WTC11 (cell line): ENCODE measurements at regions not wholly inside any gene's neighbourhood (a gene's known extent, or its start where the extent isn't known, plus 50 kb on each side); places are given as distances from the start of the nearest gene placed in this dataset.

Experiments used
- ATAC-seq: fragments of 200-7000 bp; cut with Tn5 transposase; 2 replicates; pipeline ENCODE4 v1.10.0; 2021; ENCODE audit warnings: mild to moderate bottlenecking, moderate library complexity
- CTCF ChIA-PET: fragments of 300-600 bp; sonication (Branson Sonifier 250); formaldehyde crosslinking; loops from one replicate; lab custom pipeline; 2021; ENCODE audit warnings: antibody characterized with exemption; lab: Charles Lee
- POLR2A ChIA-PET: fragments of 350-600 bp; sonication (Branson Sonifier 250); formaldehyde crosslinking; loops from one replicate; lab custom pipeline; 2021; ENCODE audit warnings: antibody characterized with exemption; lab: Charles Lee
- DNase-seq: peaks from one replicate; pipeline ENCODE4 v3.0.0; 2021; ENCODE audit warnings: low spot score
- H3K27ac Mint-ChIP-seq: 2 replicates; pipeline ENCODE4 v1.8.0; 2021; ENCODE audit warnings: mixed read lengths
- H3K27me3 Mint-ChIP-seq: 2 replicates; pipeline ENCODE4 v1.8.0; 2021; ENCODE audit warnings: low read depth, mild to moderate bottlenecking, moderate library complexity, mixed read lengths
- H3K36me3 Mint-ChIP-seq: 2 replicates; pipeline ENCODE4 v1.8.0; 2021; ENCODE audit warnings: mixed read lengths
- H3K4me1 Mint-ChIP-seq: 2 replicates; pipeline ENCODE4 v1.8.0; 2022; ENCODE audit warnings: mixed read lengths
- H3K4me3 Mint-ChIP-seq: 2 replicates; pipeline ENCODE4 v1.8.0; 2021; ENCODE audit warnings: mild to moderate bottlenecking, moderate library complexity, mixed read lengths
- H3K9me3 Mint-ChIP-seq: 2 replicates; pipeline ENCODE4 v1.8.0; 2021; ENCODE audit warnings: mixed read lengths
- ARID4B ChIP-seq: sonication (generic); formaldehyde crosslinking; IDR thresholded peaks from 2 replicates; pipeline ENCODE4 v1.8.0; 2023; ENCODE audit warnings: missing genetic modification reagents, mild to moderate bottlenecking, borderline replicate concordance
- ATF2 ChIP-seq: sonication (generic); formaldehyde crosslinking; IDR thresholded peaks from 2 replicates; pipeline ENCODE4 v1.8.1; 2022; ENCODE audit warnings: low read depth, missing genetic modification reagents, borderline replicate concordance
- ATF6 ChIP-seq: sonication (generic); formaldehyde crosslinking; IDR thresholded peaks from 2 replicates; pipeline ENCODE4 v1.8.1; 2023; ENCODE audit warnings: mild to moderate bottlenecking, missing genetic modification reagents
- EMX1 ChIP-seq: fragments of 250-450 bp; sonication (Bioruptor Pico); IDR thresholded peaks from 2 replicates; pipeline ENCODE4 v1.8.0; 2021; ENCODE audit warnings: mild to moderate bottlenecking
- ESRRA ChIP-seq: sonication (generic); formaldehyde crosslinking; IDR thresholded peaks from 2 replicates; pipeline ENCODE4 v1.8.1; 2022; ENCODE audit warnings: mild to moderate bottlenecking, missing genetic modification reagents, borderline replicate concordance
- ETV6 ChIP-seq: sonication (generic); formaldehyde crosslinking; IDR thresholded peaks from 2 replicates; pipeline ENCODE4 v1.8.1; 2022; ENCODE audit warnings: mild to moderate bottlenecking, missing genetic modification reagents
- FOXJ3 ChIP-seq: sonication (generic); formaldehyde crosslinking; IDR thresholded peaks from 2 replicates; pipeline ENCODE4 v1.9.0; 2021; ENCODE audit warnings: missing genetic modification reagents, mild to moderate bottlenecking, borderline replicate concordance
- FOXP4 ChIP-seq: sonication (generic); formaldehyde crosslinking; IDR thresholded peaks from 2 replicates; pipeline ENCODE4 v1.8.0; 2022; ENCODE audit warnings: mild to moderate bottlenecking, missing genetic modification reagents
- HMGA2 ChIP-seq: fragments of 250-450 bp; sonication (Bioruptor Pico); IDR thresholded peaks from 2 replicates; pipeline ENCODE4 v1.4.0; 2021; ENCODE audit warnings: mild to moderate bottlenecking, moderate library complexity
- HMGXB4 ChIP-seq: sonication (generic); formaldehyde crosslinking; IDR thresholded peaks from 2 replicates; pipeline ENCODE4 v1.8.1; 2023; ENCODE audit warnings: mild to moderate bottlenecking, moderate library complexity, missing genetic modification reagents
- NR1H2 ChIP-seq: sonication (generic); formaldehyde crosslinking; IDR thresholded peaks from 2 replicates; pipeline ENCODE4 v1.9.0; 2021; ENCODE audit warnings: mild to moderate bottlenecking, moderate library complexity, missing genetic modification reagents
- RORB ChIP-seq: fragments of 250-450 bp; sonication (Bioruptor Pico); IDR thresholded peaks from 2 replicates; pipeline ENCODE4 v1.9.0; 2021; ENCODE audit warnings: mild to moderate bottlenecking
- ZNF263 ChIP-seq: sonication (generic); formaldehyde crosslinking; IDR thresholded peaks from 2 replicates; pipeline ENCODE4 v1.8.1; 2022; ENCODE audit warnings: low read depth, mild to moderate bottlenecking, moderate library complexity, missing genetic modification reagents
- ZNF396 ChIP-seq: fragments of 250-450 bp; sonication (Bioruptor Pico); IDR thresholded peaks from 2 replicates; pipeline ENCODE4 v1.8.0; 2021; ENCODE audit warnings: mild to moderate bottlenecking, moderate library complexity, borderline replicate concordance
- ZNF423 ChIP-seq: fragments of 250-450 bp; sonication (Bioruptor Pico); IDR thresholded peaks from 2 replicates; pipeline ENCODE4 v2.1.2; 2022; ENCODE audit warnings: mild to moderate bottlenecking, moderate library complexity

GRCh38 chr22:47610764-47611163 lies 848.3 kb downstream of the TBC1D22A start (continued):
- TF ChIP-seq ATF6 (CRISPR knock-in tag) (no peak), ATF2 (CRISPR knock-in tag) (no peak)

- ChIA-PET POLR2A (no interaction called here), CTCF (no interaction called here)
- Mint-ChIP-seq H3K4me1 (peaks cover 5% of the 10 kb centered on the region), H3K9me3 (peaks cover 9% of the 10 kb centered on the region), H3K27ac (no peak overlapping the region), H3K27me3 (0 out of 2 replicates have a peak, but pooled peaks cover 3% of the 10 kb centered on the region), H3K4me3 (no peak overlapping the region), H3K36me3 (no peaks in the 10 kb centered on the region)
- DNase-seq (no peak), ATAC-seq (no peak)
- TF ChIP-seq EMX1 (CRISPR knock-in tag): no peak
- TF ChIP-seq HMGA2: no peak
- no peak for TF ChIP-seq ZNF263 (CRISPR knock-in tag)
- TF ChIP-seq ETV6: no peak
- no peak for TF ChIP-seq ZNF396
- no peak for TF ChIP-seq ARID4B
- no peak for TF ChIP-seq HMGXB4 (CRISPR knock-in tag)
Measured at GRCh38 chr22:47610281-47610680, 847.8 kb downstream of the TBC1D22A start.

- ATAC-seq (no peak; the same call in 1 of the 2 replicates), DNase-seq (no peak)
- CTCF ChIA-PET: no interaction called here
- TF ChIP-seq FOXP4 (CRISPR knock-in tag): no peak
- no peak for TF ChIP-seq FOXJ3
- no peak for TF ChIP-seq RORB (CRISPR knock-in tag)
- TF ChIP-seq ARID4B: no peak
- TF ChIP-seq ESRRA: no peak
- no peak for TF ChIP-seq NR1H2 (CRISPR knock-in tag)
- TF ChIP-seq ZNF263 (CRISPR knock-in tag): no peak
- TF ChIP-seq ZNF423: no peak
Measured at GRCh38 chr22:47609653-47610052, 847.2 kb downstream of the TBC1D22A start.

More at GRCh38 chr22:47609653-47610052, 847.2 kb downstream of the TBC1D22A start:
- peaks cover 9% of the 10 kb centered on the region for H3K9me3 Mint-ChIP-seq
- POLR2A ChIA-PET: no interaction called here
- no peaks in the 10 kb centered on the region for H3K36me3 Mint-ChIP-seq
- no peak overlapping the region for H3K27ac Mint-ChIP-seq
- H3K27me3 Mint-ChIP-seq: 0 out of 2 replicates have a peak, but pooled peaks cover 3% of the 10 kb centered on the region
- no peak overlapping the region for H3K4me3 Mint-ChIP-seq
- H3K4me1 Mint-ChIP-seq: peaks cover 9% of the 10 kb centered on the region
